ENCODE measurements at regions not wholly inside any gene's neighbourhood (a gene's known extent, or its start where the extent isn't known, plus 50 kb on each side); places are given as distances from the start of the nearest gene placed in this dataset.

- Histone ChIP-seq H3K4me3 (ENCODE audit: insufficient read depth, low read depth, low read length) (no peak overlapping the region), H3K27ac (ENCODE audit: insufficient read depth, low read depth, low read length, poor library complexity, severe bottlenecking) (no peak overlapping the region)
- 80 to 100% methylated on average over 1 of the region's 1 CpG for WGBS, 2 experiments
Measured at GRCh38 chr1:102084771-102085535, 88.2 kb upstream of the OLFM3 start.

GRCh38 chr1:102083192-102083591 is 86.5 kb upstream of the OLFM3 start:
- no peak overlapping the region for H3K4me3 ChIP-seq (ENCODE audit: insufficient read depth, low read depth, low read length)
- no peaks in the 10 kb centered on the region for H3K9me3 ChIP-seq (ENCODE audit: control insufficient read depth, low read length)
- H3K36me3 ChIP-seq (ENCODE audit: control insufficient read depth, insufficient read depth, low read length) = no peaks in the 10 kb centered on the region
- no peaks in the 10 kb centered on the region for H3K27me3 ChIP-seq (ENCODE audit: control insufficient read depth, insufficient read depth, low read length, poor library complexity, severe bottlenecking)
- no peak overlapping the region for H3K27ac ChIP-seq (ENCODE audit: insufficient read depth, low read depth, low read length, poor library complexity, severe bottlenecking)
- H3K4me1 ChIP-seq (ENCODE audit: control insufficient read depth, insufficient read depth, low read length) = no peaks in the 10 kb centered on the region
- 93 to 98% methylated on average over 3 of the region's 3 CpGs for WGBS, 2 experiments

More at GRCh38 chr1:102084771-102085535, 88.2 kb upstream of the OLFM3 start:
- Histone ChIP-seq H3K9me3 (ENCODE audit: control insufficient read depth, low read length) (no peaks in the 10 kb centered on the region), H3K4me1 (ENCODE audit: control insufficient read depth, insufficient read depth, low read length) (no peaks in the 10 kb centered on the region), H3K27me3 (ENCODE audit: control insufficient read depth, insufficient read depth, low read length, poor library complexity, severe bottlenecking) (no peaks in the 10 kb centered on the region), H3K36me3 (ENCODE audit: control insufficient read depth, insufficient read depth, low read length) (no peaks in the 10 kb centered on the region)

GRCh38 chr1:102074874-102075273 is 78.1 kb upstream of the OLFM3 start:
- no peaks in the 10 kb centered on the region for H3K9me3 ChIP-seq (ENCODE audit: control insufficient read depth, low read length)
- H3K27ac ChIP-seq (ENCODE audit: insufficient read depth, low read depth, low read length, poor library complexity, severe bottlenecking) = no peak overlapping the region
- H3K4me3 ChIP-seq (ENCODE audit: insufficient read depth, low read depth, low read length) = no peak overlapping the region
- H3K4me1 ChIP-seq (ENCODE audit: control insufficient read depth, insufficient read depth, low read length) = no peaks in the 10 kb centered on the region
- no peaks in the 10 kb centered on the region for H3K36me3 ChIP-seq (ENCODE audit: control insufficient read depth, insufficient read depth, low read length)
- H3K27me3 ChIP-seq (ENCODE audit: control insufficient read depth, insufficient read depth, low read length, poor library complexity, severe bottlenecking) = no peaks in the 10 kb centered on the region

GRCh38 chr1:102071451-102071850 is 74.7 kb upstream of the OLFM3 start:
- Histone ChIP-seq H3K9me3 (ENCODE audit: control insufficient read depth, low read length) (no peaks in the 10 kb centered on the region), H3K4me3 (ENCODE audit: insufficient read depth, low read depth, low read length) (no peak overlapping the region), H3K4me1 (ENCODE audit: control insufficient read depth, insufficient read depth, low read length) (no peaks in the 10 kb centered on the region), H3K27me3 (ENCODE audit: control insufficient read depth, insufficient read depth, low read length, poor library complexity, severe bottlenecking) (no peaks in the 10 kb centered on the region), H3K36me3 (ENCODE audit: control insufficient read depth, insufficient read depth, low read length) (no peaks in the 10 kb centered on the region), H3K27ac (ENCODE audit: insufficient read depth, low read depth, low read length, poor library complexity, severe bottlenecking) (no peak overlapping the region)

- WGBS, 2 experiments = 85 to 90% methylated on average over 1 of the region's 1 CpG
- Histone ChIP-seq H3K4me3 (ENCODE audit: insufficient read depth, low read depth, low read length) (no peak overlapping the region), H3K27me3 (ENCODE audit: control insufficient read depth, insufficient read depth, low read length, poor library complexity, severe bottlenecking) (no peaks in the 10 kb centered on the region)
Measured at GRCh38 chr1:102050556-102050955, 53.8 kb upstream of the OLFM3 start.

GRCh38 chr1:102047724-102048123 is 51.0 kb upstream of the OLFM3 start:
- WGBS, 2 experiments = 93 to 96% methylated on average over 2 of the region's 2 CpGs
- Histone ChIP-seq H3K36me3 (ENCODE audit: control insufficient read depth, insufficient read depth, low read length) (no peaks in the 10 kb centered on the region), H3K27ac (ENCODE audit: insufficient read depth, low read depth, low read length, poor library complexity, severe bottlenecking) (no peak overlapping the region), H3K27me3 (ENCODE audit: control insufficient read depth, insufficient read depth, low read length, poor library complexity, severe bottlenecking) (no peaks in the 10 kb centered on the region), H3K4me3 (ENCODE audit: insufficient read depth, low read depth, low read length) (no peak overlapping the region), H3K4me1 (ENCODE audit: control insufficient read depth, insufficient read depth, low read length) (peaks cover 5% of the 10 kb centered on the region), H3K9me3 (ENCODE audit: control insufficient read depth, low read length) (no peaks in the 10 kb centered on the region)

More at GRCh38 chr1:102050556-102050955, 53.8 kb upstream of the OLFM3 start:
- Histone ChIP-seq H3K9me3 (ENCODE audit: control insufficient read depth, low read length) (no peaks in the 10 kb centered on the region), H3K27ac (ENCODE audit: insufficient read depth, low read depth, low read length, poor library complexity, severe bottlenecking) (no peak overlapping the region), H3K36me3 (ENCODE audit: control insufficient read depth, insufficient read depth, low read length) (no peaks in the 10 kb centered on the region), H3K4me1 (ENCODE audit: control insufficient read depth, insufficient read depth, low read length) (peaks cover 5% of the 10 kb centered on the region)
